IPS-NIHi7 (cell line): ENCODE measurements at regions not wholly inside any gene's neighbourhood (a gene's known extent, or its start where the extent isn't known, plus 50 kb on each side); places are given as distances from the start of the nearest gene placed in this dataset.

ENCODE experiments used
- DNase-seq: peaks from one replicate; pipeline ENCODE4 v3.0.0; 2012; ENCODE audit warnings: mixed read lengths; ENCODE audit errors: extremely low spot score

- DNase-seq = no peak
Measured at GRCh38 chr9:108158236-108158995, 668.8 kb upstream of the KLF4 start.

GRCh38 chr9:108156270-108156998 is 666.9 kb upstream of the KLF4 start:
- DNase-seq = no peak

GRCh38 chr9:108153416-108153815 is 663.8 kb upstream of the KLF4 start:
- DNase-seq = no peak

- no peak for DNase-seq
Measured at GRCh38 chr9:108150736-108151586, 661.4 kb upstream of the KLF4 start.

GRCh38 chr9:108149326-108149725 is 659.8 kb upstream of the KLF4 start:
- no peak for DNase-seq

GRCh38 chr9:108142504-108143201 is 653.1 kb upstream of the KLF4 start:
- DNase-seq = peak; percentile 26

- DNase-seq = no peak
Measured at GRCh38 chr9:108142142-108142503, 652.6 kb upstream of the KLF4 start.

GRCh38 chr9:108139900-108140299 is 650.3 kb upstream of the KLF4 start:
- DNase-seq = no peak

- DNase-seq = no peak
Measured at GRCh38 chr9:108138516-108138915, 648.9 kb upstream of the KLF4 start.

- DNase-seq = no peak
Measured at GRCh38 chr9:108136656-108137055, 647.1 kb upstream of the KLF4 start.

GRCh38 chr9:108134486-108135128 is 645.0 kb upstream of the KLF4 start:
- no peak for DNase-seq

GRCh38 chr9:108133680-108134079 is 644.1 kb upstream of the KLF4 start:
- DNase-seq = no peak

- no peak for DNase-seq
Measured at GRCh38 chr9:108133101-108133500, 643.5 kb upstream of the KLF4 start.

GRCh38 chr9:108130905-108131304 is 641.3 kb upstream of the KLF4 start:
- DNase-seq = no peak

GRCh38 chr9:108125625-108126024 is 636.1 kb upstream of the KLF4 start:
- DNase-seq = peak; percentile 62

- DNase-seq = no peak
Measured at GRCh38 chr9:108119530-108120113, 630.1 kb upstream of the KLF4 start.

- no peak for DNase-seq
Measured at GRCh38 chr9:108117795-108118194, 628.2 kb upstream of the KLF4 start.

- DNase-seq = no peak
Measured at GRCh38 chr9:108117306-108117705, 627.7 kb upstream of the KLF4 start.

GRCh38 chr9:108113596-108113995 is 624.0 kb upstream of the KLF4 start:
- DNase-seq = no peak

GRCh38 chr9:108109927-108110690 is 620.5 kb upstream of the KLF4 start:
- no peak for DNase-seq
